RWPE2 (cell line): ENCODE measurements at regions not wholly inside any gene's neighbourhood (a gene's known extent, or its start where the extent isn't known, plus 50 kb on each side); places are given as distances from the start of the nearest gene placed in this dataset.

Experiments used
- ATAC-seq: fragments of 200-7000 bp; cut with Tn5 transposase; 3 replicates; pipeline ENCODE4 v1.9.1; 2021; ENCODE audit warnings: low read depth
- DNase-seq: peaks from one replicate; pipeline ENCODE4 v3.0.0-alpha.2; 2020; ENCODE audit warnings: low spot score
- H3K27ac ChIP-seq: fragments of 450-650 bp; 2 replicates; pipeline ENCODE4 v1.5.1; 2017; ENCODE audit warnings: mild to moderate bottlenecking; ENCODE audit not compliant: poor library complexity, severe bottlenecking
- H3K27me3 ChIP-seq: fragments of 250-450 bp; sonication (Bioruptor Pico); 2 replicates; pipeline ENCODE4 v1.5.1; 2021; ENCODE audit warnings: mild to moderate bottlenecking, moderate library complexity; ENCODE audit not compliant: insufficient read depth, poor library complexity, severe bottlenecking
- H3K36me3 ChIP-seq: fragments of 250-450 bp; sonication (Bioruptor Pico); 2 replicates; pipeline ENCODE4 v1.5.1; 2020; ENCODE audit warnings: low read depth, mild to moderate bottlenecking, moderate library complexity
- H3K4me1 ChIP-seq: fragments of 250-450 bp; sonication (Bioruptor Pico); 2 replicates; pipeline ENCODE4 v1.5.1; 2021; ENCODE audit warnings: mild to moderate bottlenecking, moderate library complexity; ENCODE audit not compliant: insufficient read depth, poor library complexity, severe bottlenecking
- H3K4me3 ChIP-seq: fragments of 250-450 bp; sonication (Bioruptor Pico); 2 replicates; pipeline ENCODE4 v1.5.1; 2021; ENCODE audit warnings: mild to moderate bottlenecking, moderate library complexity; ENCODE audit not compliant: severe bottlenecking
- H3K9me3 ChIP-seq: fragments of 250-450 bp; sonication (Bioruptor Pico); 2 replicates; pipeline ENCODE4 v1.5.1; 2021; ENCODE audit warnings: mild to moderate bottlenecking, moderate library complexity; ENCODE audit not compliant: severe bottlenecking
- CTCF ChIP-seq: fragments of 450-650 bp; IDR thresholded peaks from one replicate; pipeline ENCODE4 v1.5.1; 2017; ENCODE audit warnings: mild to moderate bottlenecking, moderate library complexity; ENCODE audit not compliant: poor library complexity, severe bottlenecking

- H3K27ac ChIP-seq: no peak overlapping the region
- ATAC-seq: no peak
- H3K9me3 ChIP-seq: no peaks in the 10 kb centered on the region
- TF ChIP-seq CTCF: no peak
- no peaks in the 10 kb centered on the region for H3K27me3 ChIP-seq
- peaks cover 9% of the 10 kb centered on the region for H3K4me1 ChIP-seq
- no peaks in the 10 kb centered on the region for H3K36me3 ChIP-seq
- no peak for DNase-seq
- H3K4me3 ChIP-seq: no peak overlapping the region
Measured at GRCh38 chr5:107805166-107805565, 134.4 kb upstream of the EFNA5 start.

- Histone ChIP-seq H3K36me3 (no peaks in the 10 kb centered on the region), H3K27me3 (no peaks in the 10 kb centered on the region), H3K4me1 (peaks cover 9% of the 10 kb centered on the region), H3K4me3 (no peak overlapping the region), H3K27ac (no peak overlapping the region), H3K9me3 (no peaks in the 10 kb centered on the region)
- DNase-seq (no peak), ATAC-seq (no peak)
- TF ChIP-seq CTCF: no peak
Measured at GRCh38 chr5:107803728-107804127, 133.0 kb upstream of the EFNA5 start.

- no peaks in the 10 kb centered on the region for H3K9me3 ChIP-seq
- ATAC-seq: no peak
- DNase-seq: no peak
- H3K27ac ChIP-seq: no peak overlapping the region
- H3K36me3 ChIP-seq: no peaks in the 10 kb centered on the region
- TF ChIP-seq CTCF: no peak
- H3K4me3 ChIP-seq: no peak overlapping the region
- no peaks in the 10 kb centered on the region for H3K27me3 ChIP-seq
- H3K4me1 ChIP-seq: no peaks in the 10 kb centered on the region
Measured at GRCh38 chr5:107801061-107801460, 130.3 kb upstream of the EFNA5 start.

- Histone ChIP-seq H3K4me3 (no peak overlapping the region), H3K9me3 (no peaks in the 10 kb centered on the region), H3K27ac (no peak overlapping the region), H3K4me1 (no peaks in the 10 kb centered on the region), H3K36me3 (no peaks in the 10 kb centered on the region), H3K27me3 (no peaks in the 10 kb centered on the region)
- ATAC-seq: no peak
- no peak for TF ChIP-seq CTCF
- no peak for DNase-seq
Measured at GRCh38 chr5:107799306-107799705, 128.6 kb upstream of the EFNA5 start.

- no peak overlapping the region for H3K4me3 ChIP-seq
- H3K4me1 ChIP-seq: no peaks in the 10 kb centered on the region
- H3K27me3 ChIP-seq: no peaks in the 10 kb centered on the region
- TF ChIP-seq CTCF: no peak
- H3K27ac ChIP-seq: no peak overlapping the region
- H3K9me3 ChIP-seq: no peaks in the 10 kb centered on the region
- no peaks in the 10 kb centered on the region for H3K36me3 ChIP-seq
- no peak for ATAC-seq
- DNase-seq: no peak
Measured at GRCh38 chr5:107796797-107797196, 126.1 kb upstream of the EFNA5 start.
